ENCODE measurements at regions not wholly inside any gene's neighbourhood (a gene's known extent, or its start where the extent isn't known, plus 50 kb on each side); places are given as distances from the start of the nearest gene placed in this dataset.

GRCh38 chr3:4149296-4149695, 153.9 kb upstream of the SETMAR start:
- TF ChIP-seq CTCF (conservative IDR thresholded peaks at IDR 0.05; ENCODE audit: low read depth, low read length) (no peak), EZH2 (IDR thresholded peaks at IDR 0.05; ENCODE audit: borderline replicate concordance, low read depth, low read length, poor library complexity, severe bottlenecking) (no peak)
